Jurkat, Clone E6-1 (cell line): ENCODE measurements at regions not wholly inside any gene's neighbourhood (a gene's known extent, or its start where the extent isn't known, plus 50 kb on each side); places are given as distances from the start of the nearest gene placed in this dataset.
"Not testable (repeated sequence)": the region's sequence is repeated elsewhere in the genome, so short reads cannot be mapped to it uniquely, and the experiment has no call there.

ENCODE experiments used
- DNase-seq: peaks from one replicate; pipeline ENCODE4 v3.0.0-alpha.2; 2011; ENCODE audit warnings: low read depth, low spot score
- H3K4me3 ChIP-seq: 2 replicates; pipeline ENCODE4 v1.5.1; 2011; ENCODE audit warnings: mild to moderate bottlenecking, low read length, control low read depth, moderate library complexity

DNA sequence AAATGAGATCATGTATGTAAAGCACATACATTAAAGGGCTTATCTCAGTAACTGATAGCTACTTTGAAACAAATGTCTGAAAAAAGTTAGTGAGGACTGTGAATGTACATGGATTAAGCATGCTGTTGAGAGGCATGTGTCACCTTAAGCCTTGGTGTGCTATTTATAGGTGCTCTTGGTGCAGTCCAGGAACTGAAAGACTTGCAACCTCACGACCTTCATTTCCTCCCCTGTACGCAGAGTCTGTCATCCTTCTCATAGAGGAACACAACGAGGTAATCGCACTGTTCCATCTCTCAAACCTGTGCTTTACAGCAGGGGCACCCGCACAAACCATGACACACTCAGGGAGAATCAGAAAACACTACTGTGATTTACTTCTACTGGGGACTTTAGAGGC is 65.6 kb downstream of the UFM1 start:
- DNase-seq = peak; percentile 1
- no peak overlapping the region for H3K4me3 ChIP-seq

DNA sequence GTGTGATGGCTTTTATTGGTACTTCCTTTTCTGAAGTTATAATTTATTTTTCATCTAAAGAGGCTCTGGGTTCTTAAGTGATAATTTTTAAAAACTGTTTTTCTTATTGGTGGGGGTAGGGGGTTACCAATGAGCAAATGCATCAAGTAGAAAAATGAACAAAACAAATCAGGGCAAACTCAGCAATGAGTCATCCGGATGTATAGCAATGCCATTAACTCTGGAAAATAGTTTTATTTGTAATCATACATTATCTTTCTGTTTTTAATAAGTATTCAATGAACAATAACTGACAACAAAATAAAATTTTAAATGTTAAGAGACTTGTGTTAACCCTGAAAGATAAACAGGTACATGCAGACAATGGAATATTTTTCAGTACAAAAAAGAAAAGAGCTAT is 67.6 kb downstream of the UFM1 start:
- DNase-seq = no peak
- H3K4me3 ChIP-seq = no peak overlapping the region

DNA sequence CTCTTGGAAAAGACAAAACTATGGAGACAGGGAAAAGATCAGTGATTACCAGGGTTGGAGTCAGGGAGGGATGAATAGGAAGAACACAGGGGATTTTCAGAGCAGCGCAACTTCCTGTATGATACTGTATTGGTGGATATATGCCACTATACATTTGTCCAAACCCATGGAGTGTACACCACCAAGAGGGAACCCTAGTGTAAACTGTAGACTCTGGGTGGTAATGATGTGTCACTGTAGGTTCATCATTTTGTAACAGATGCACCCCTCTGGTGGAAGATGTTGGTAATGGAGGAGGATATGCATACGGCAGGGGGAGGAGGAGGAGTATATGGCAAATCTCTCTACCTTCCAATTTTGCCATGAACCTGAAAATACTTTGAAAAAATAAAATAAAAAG is 68.1 kb downstream of the UFM1 start:
- DNase-seq = peak; percentile 23
- no peak overlapping the region for H3K4me3 ChIP-seq

DNA sequence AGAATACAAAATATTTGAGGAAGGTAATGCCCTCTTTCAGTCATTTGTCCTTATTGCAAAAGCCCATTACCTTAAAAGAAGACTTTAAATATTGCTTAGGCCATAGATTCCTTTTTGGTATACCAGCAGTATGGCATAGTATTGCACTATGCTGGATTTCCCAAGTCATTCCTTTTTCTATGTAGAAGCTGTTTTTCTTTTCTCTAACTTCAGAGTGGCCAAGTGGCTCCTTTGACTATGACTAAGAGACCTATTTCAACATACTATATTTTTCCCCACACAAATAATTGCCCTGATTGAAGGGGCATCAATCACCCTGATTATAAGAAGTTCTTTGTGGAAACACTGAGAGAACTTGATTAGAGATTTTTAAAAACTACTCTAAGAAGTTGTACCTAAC is 68.6 kb downstream of the UFM1 start:
- DNase-seq = no peak
- H3K4me3 ChIP-seq = no peak overlapping the region

DNA sequence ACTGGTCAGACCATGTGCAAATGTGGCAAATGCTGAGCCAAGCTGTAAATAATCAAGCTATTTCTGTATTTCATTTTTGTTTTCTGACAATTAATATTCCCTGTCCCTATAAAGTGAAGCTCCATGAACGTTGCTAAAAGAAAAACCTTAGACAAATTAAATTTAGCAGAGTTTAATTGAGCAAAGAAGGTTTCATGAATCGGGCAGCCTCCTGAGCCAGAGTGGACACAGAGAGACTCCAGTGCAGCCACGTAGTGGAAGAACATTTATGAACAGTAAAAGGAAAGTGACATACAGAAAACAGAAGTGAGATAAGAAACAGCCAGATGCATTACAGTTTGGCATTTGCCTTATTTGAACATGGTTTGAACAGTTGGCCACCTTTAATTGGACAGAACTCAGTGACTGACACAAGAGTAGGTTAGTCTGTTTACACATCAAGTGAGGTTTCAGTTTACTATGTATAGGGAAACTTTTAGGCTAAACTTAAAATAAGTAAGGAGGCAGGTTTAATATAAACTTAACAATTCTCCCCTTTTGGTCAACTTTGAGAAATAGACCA is 69.7 kb downstream of the UFM1 start:
- DNase-seq = no peak
- H3K4me3 ChIP-seq = no peak overlapping the region

DNA sequence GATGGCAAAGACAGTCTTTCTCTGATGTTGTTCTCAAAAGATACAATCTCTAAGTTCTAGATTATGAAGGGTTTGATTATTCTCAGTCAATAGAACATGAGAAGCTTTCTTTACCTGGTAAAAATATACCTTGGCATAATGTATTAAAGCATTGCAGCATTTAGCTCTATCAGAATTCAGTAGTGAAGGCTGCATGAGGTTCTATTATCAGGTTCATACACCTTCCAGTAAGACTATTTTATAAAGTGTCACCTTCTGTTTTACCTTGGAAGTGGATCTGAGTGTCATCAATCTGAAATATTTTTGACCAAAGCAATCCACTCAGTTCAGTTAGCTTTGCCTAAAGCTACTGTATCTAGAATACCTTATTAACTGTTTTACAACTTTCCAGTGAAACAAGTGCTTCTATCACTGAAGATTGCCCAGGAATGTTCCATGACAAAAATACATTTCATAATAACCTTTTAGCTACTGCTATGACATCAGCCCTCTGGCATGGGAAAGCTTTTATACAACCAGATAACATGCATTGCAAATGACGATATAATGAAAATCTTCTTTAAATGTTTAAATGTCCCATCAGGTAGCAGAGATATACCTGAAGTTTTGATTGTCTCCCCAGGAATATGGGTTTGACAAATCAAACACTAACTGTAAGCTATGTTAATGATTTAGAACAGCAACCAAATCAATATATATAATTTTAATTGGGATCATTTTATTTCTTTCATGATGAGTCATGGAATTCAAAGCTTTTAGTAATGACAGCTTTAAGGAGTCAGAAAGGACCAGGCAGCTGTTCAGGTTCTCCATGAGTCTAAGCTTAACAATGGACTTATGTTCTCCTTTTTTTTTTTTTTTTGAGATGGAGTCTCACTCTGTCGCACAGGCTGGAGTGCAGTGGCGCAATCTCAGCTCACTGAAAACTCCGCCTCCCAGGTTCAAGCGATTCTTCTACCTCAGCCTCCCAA is 72.2 kb downstream of the UFM1 start:
- no peak for DNase-seq
- no peak overlapping the region for H3K4me3 ChIP-seq

DNA sequence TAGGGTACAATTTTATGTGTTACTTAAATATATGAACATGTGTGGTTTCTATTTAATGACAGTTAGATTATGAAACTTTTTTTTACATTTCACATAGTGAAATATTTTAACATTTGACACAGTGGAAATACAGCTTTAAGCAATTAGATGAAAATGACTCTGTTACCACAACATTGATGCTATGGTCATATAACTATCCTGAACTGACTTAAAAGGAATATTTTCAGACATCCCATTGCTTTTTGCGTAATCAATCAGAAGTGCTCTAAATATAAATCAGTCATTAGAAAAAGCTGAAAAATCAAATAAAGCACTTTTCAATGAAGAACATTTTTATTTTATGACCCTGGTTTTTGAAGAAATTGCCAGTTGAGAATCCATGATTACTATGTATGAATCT is 80.3 kb downstream of the UFM1 start:
- DNase-seq = no peak
- no peak overlapping the region for H3K4me3 ChIP-seq

DNA sequence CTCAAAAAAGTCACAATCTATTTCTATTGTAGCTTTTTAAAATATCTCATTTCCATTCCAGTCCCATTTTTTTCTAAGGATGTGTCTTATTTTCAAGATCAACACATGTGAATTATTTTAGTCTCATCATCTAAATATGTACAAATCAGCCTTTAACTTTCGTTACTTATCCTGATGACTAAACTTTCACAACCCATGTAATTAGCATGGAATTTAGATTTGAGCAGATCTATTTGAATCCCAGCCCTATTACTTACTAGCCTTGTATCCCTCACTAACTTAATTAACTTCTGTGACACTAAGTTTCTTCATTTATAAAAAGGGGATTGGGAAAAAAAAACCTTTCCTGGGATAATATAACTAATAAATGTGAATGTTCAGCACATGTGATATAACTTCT is 81.1 kb downstream of the UFM1 start:
- DNase-seq = no peak
- no peak overlapping the region for H3K4me3 ChIP-seq

DNA sequence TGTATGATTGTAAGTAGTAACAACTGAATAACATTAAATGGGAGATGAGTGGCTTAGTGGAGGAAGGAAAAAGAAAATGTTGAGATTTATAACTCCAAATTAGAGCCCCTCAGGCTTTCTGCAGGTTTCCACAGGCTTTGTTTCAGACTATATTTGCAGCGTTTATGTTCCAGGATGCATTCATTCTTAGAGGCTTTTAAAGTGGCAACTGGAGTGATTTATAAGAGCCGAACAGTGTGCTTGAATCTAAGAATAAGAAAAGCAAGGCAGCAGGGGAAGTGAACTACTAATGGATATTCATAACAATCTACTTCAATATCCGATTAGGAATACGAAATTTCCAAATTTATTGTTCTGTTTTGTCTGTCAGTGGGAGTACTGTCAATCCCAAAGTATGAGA is 91.0 kb downstream of the UFM1 start:
- H3K4me3 ChIP-seq = no peak overlapping the region
- no peak for DNase-seq

DNA sequence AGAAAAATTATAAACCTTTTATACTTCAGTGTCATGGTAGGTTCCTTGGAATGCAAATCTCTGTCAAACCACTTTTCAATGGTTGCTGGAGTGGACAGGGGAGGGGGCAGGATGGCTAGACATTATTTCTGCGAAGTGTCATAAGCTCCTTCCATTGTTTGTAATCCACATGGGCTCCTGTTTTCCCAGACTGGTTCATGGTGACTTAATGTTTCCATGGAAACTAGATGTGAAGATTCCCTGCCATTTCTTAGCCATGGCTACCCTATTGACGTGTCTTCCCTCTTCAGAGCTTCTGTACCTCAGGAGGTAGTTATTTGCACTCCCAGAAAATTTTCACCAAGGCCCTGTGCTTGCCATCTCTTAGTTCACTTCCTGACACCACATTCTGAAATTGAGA is 95.3 kb downstream of the UFM1 start:
- no peak overlapping the region for H3K4me3 ChIP-seq
- DNase-seq = no peak

DNA sequence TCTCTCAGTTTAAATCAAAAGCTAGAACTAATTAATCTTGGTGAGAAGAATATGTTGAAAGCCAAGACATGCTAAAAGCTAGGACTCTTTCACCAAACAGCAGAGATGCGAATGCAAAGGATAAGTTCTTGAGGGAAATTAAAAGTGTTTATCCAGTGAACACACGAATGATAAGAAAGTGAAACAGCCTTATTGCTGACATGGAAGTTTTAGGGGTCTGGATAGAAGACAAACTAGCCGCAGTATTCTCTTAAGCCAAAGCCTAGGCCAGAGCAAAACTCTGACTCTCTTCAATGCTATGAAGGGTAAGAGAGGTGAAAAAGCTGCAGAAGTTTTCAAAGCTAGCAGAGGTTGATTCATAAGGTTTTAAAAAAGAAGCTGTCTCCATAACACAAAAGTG is 103.0 kb downstream of the UFM1 start:
- DNase-seq = no peak
- no peak overlapping the region for H3K4me3 ChIP-seq

DNA sequence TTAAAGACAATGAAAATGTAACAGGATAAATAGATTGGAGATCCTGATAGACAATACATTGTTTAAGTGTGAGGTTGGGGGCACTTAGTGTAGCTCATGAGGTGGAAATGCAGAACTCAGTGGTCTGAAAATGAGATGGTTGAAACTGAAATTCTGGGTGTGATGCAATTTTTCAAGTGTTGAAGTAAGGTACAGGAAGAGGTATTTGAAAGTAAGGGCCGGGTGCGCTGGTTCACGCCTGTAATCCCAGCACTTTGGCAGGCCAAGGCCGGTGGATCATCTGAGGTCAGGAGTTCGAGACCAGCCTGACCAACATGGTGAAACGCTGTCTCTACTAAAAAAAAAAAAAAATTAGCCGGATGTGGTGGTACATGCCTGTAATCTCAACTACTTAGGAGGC is 113.0 kb downstream of the UFM1 start:
- DNase-seq = no peak

DNA sequence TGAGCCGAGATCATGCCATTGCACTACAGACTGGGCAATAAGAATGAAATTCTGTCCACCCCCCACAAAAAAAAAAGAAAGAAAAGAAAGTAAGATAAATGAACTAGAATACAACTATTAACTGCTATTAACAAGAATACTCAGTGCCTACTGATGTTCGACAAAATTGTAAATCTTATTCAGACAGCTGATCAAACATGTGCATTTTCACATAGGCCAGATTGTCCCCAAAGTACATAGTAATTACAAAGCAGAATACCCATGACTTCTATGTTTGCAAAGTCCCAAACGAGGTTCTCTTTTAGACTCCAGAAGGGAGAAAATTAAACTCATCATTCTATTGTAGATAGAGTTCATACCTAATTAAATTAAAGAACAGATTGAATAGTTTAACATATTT is 113.4 kb downstream of the UFM1 start:
- DNase-seq = no peak
- no peak overlapping the region for H3K4me3 ChIP-seq

More for the DNA sequence above, 113.0 kb downstream of the UFM1 start:
- H3K4me3 ChIP-seq = no peak overlapping the region

DNA sequence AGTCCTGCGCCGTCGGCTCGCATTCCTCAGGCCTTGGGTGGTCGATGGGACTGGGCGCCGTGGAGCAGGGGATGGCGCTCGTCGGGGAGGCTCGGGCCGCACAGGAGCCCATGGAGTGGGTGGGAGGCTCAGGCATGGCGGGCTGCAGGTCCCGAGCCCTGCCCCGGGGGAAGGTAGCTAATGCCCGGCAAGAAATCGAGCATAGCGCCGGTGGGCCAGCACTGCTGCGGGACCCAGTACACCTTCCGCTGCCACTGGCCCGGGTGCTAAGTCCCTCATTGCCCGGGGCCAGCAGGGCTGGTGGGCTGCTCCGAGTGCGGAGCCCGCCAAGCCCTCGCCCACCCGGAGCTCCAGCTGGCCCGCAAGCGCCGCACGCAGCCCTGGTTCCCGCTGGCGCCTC is 122.8 kb downstream of the UFM1 start:
- not testable (repeated sequence) for H3K4me3 ChIP-seq, DNase-seq

DNA sequence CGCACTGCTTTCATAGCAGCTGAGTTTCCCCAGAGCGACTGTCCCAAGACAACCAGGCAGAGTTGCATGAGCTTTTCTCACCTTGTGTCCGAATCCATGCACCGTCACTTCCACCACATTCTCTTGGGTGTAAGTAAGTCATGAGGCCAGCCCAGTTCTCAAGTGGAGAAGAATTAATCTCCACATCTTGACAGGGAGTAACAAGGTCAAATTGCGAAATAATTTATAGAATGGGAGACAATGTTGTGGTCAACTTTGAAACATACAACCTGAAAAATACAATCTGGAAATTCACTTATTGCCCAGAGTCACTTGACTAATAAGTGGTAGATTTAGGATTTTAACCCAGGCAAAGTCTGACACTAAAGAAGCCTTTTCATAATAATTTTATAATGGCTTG is 123.7 kb downstream of the UFM1 start:
- no peak overlapping the region for H3K4me3 ChIP-seq
- no peak for DNase-seq

DNA sequence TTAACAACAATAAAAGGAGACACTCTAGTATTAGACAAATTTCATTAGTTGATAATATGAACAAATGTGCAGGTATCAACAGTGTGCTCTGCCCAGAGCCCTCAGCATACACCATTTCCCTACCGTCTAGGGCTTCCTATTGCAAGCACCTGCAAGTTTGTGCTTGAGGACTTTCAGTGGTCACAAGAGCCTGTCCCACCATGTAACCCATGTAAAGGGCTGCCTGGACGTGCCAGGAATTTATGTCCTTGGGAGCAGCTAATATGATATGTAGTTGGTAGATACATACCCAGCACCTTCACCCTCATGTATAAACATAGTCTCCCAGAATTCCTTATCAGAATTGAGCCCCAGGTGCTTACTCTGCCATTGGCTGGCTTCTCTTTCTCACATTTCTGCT is 128.0 kb downstream of the UFM1 start:
- no peak overlapping the region for H3K4me3 ChIP-seq
- DNase-seq = no peak

DNA sequence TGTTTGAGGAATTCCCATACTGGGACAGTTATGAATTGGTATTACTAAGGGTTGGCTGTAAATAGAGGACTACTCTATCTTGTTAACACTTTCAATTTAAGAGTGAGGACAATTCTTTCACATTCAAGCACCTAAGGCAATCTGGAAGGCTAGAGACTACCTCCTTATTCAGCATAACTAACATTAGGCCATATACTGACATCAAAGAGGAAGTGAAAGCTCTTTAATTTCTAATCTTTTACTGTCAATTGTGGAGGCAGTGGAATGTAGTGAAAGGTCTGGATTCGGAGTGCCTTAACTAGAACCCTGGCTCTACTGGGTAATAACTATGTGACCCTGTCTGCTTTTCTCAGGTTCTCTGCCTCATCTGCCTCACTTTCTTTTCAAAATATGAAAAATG is 134.0 kb downstream of the UFM1 start:
- no peak for DNase-seq
- H3K4me3 ChIP-seq = no peak overlapping the region

DNA sequence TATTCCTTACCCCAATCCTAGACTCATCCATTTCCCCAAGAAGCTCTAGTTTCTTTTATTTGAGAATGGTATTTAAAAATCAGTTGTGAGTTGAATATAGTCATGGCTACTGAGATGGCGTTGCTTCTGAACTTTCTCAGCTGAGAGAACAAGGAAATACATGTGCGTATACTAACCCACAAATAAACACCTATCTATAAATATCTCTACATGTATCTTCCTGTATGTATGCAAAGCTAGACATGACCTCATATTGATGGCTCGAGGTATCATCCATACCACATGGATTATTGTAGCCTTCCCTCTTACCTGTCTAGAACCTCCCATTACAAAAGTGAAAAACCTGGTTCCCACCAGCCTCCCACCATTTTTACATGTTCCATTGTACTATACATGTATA is 141.0 kb downstream of the UFM1 start:
- DNase-seq = no peak

DNA sequence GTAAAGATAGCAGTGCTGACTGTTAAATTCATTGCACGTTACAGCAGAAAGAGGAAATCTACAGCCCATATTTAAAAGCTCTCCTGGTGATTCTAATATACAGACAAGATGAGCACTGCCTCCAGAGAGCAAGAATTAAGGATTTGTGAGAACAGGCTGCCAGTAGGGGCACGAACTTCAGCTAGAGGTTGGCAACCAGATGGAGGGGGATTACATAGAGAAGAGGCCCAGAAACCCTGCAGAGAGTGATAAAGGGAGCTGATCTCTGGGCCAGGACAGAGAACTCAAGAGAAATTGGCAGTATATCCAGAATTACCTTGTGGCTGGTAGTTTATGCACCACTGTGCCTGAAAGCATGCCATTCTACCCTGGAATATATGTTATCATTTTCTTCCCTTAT is 144.8 kb downstream of the UFM1 start:
- no peak for DNase-seq
- H3K4me3 ChIP-seq = no peak overlapping the region

More for the DNA sequence above, 141.0 kb downstream of the UFM1 start:
- no peak overlapping the region for H3K4me3 ChIP-seq

DNA sequence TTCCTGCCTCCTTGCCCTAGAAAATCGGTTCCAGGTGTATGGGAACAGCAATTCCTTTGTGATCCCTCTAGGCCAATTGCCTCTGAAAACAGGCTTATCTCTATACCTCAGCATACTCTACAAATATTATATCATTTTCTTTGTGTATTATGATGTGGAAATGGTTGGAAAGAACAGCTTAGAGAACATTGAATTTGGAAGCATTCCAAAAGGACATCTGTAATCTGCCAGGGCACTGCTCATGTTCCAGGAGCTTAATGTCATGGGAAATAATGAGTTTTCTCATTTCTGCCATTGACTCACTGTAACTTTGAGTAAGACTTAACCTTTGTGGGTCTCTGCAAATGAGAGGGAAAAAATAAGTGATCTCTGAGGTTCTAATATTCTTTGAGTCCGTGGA is 147.3 kb downstream of the UFM1 start:
- no peak overlapping the region for H3K4me3 ChIP-seq
- DNase-seq = no peak

DNA sequence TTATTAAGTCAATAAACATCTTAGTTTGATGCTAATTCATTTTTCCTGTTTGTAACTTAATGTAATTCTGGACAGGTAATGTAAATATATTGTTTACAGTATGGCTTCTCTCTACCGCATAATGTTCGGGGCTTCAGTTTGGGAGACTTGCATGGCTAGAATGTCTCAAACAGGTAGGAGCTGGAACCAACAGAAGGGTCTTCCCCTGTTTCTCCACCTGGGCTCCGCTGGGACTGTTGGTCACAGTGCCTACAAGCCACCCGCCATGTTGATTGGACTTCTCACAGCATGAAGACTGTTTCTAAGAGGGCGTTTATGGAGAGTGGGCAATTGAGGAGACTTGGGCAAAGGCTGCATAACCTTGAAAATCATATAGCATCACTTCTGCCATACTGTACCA is 148.6 kb downstream of the UFM1 start:
- no peak for DNase-seq

More for the DNA sequence above, 148.6 kb downstream of the UFM1 start:
- H3K4me3 ChIP-seq = no peak overlapping the region
